Esophagus squamous epithelium (tissue), 5 donors: ENCODE measurements at regions not wholly inside any gene's neighbourhood (a gene's known extent, or its start where the extent isn't known, plus 50 kb on each side); places are given as distances from the start of the nearest gene placed in this dataset.

Experiments
- DNase-seq: peaks from one replicate; lab custom pipeline; 2025; lab: John Stamatoyannopoulos, UW
- H3K27ac ChIP-seq, 4 donors: fragments of 200-600 bp; sonication (generic); one replicate each; pipeline ENCODE4 v1.5.1; 2016 to 2019; ENCODE audit warnings: mild to moderate bottlenecking in 1 of 4
- H3K27me3 ChIP-seq, 4 donors: fragments of 200-600 bp; sonication (generic); 1 replicate in 3 of 4; 2 replicates in 1 of 4; pipeline versions ENCODE4 v1.5.1 to v1.6.0; 2017 to 2021; ENCODE audit warnings: antibody characterized with exemption in 1 of 4
- H3K36me3 ChIP-seq, 3 donors: fragments of 200-600 bp; sonication (generic); one replicate each; pipeline ENCODE4 v1.5.1; 2016 to 2019
- H3K4me1 ChIP-seq, 3 donors: fragments of 200-600 bp; sonication (generic); one replicate each; pipeline ENCODE4 v1.5.1; 2017 to 2019
- H3K4me3 ChIP-seq, 4 donors: fragments of 200-600 bp; sonication (generic); 1 replicate in 3 of 4; 2 replicates in 1 of 4; pipeline ENCODE4 v1.5.1; 2016 to 2019; ENCODE audit warnings: mild to moderate bottlenecking in 2 of 4, moderate library complexity in 1 of 4
- H3K9me3 ChIP-seq, 3 donors: fragments of 200-600 bp; sonication (generic); one replicate each; pipeline ENCODE4 v1.5.1; 2016 to 2019
- POLR2A ChIP-seq, 4 donors: fragments of 450-650 bp; IDR thresholded peaks; one replicate each; pipeline ENCODE4 v1.6.1; 2017; ENCODE audit warnings: antibody characterized with exemption in 4 of 4, mild to moderate bottlenecking in 4 of 4, moderate library complexity in 3 of 4
- whole genome bisulfite sequencing, 2 donors: methylation state at CpG; one replicate each; pipeline ENCODE4 v1.1.5; 2018; 5-methylcytosine and 5-hydroxymethylcytosine counted together
- intact Hi-C: fragments of 100-400 bp; cut with DNase I; formaldehyde crosslinking; loops from one replicate; pipeline ENCODE4 v1.15.0; 2022
- TF ChIP-seq, protein P1 (sequence below), 6 experiments: fragments of 450-650 bp in 4 of 6; fragments of 200-600 bp in 2 of 6; sonication (generic) in 2 of 6; IDR thresholded peaks; one replicate each; pipeline ENCODE4 v1.5.1; 2016 to 2019; ENCODE audit warnings: antibody characterized with exemption in 6 of 6, mild to moderate bottlenecking in 4 of 6, moderate library complexity in 4 of 6
- donor health status: DM: yes; HTN: yes; CAD: no.

DNA sequence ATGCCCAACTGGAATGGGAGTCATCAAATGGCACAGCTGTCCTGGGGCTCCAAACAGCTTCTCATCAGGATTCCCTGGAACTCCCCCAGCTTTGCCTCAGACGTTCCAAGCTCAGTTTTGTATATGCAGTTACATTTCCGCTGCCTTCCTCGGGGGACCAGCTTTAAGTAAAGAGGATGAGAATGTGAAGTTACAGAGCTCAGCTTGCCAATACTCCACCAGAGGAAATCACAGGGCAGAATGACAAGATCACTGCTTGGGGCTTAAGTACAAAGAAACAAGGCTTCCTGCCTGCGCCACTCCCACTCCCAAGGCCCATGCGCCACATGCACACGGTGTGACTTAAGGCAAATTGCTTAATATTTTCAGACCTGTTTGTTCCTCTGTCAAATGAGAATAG lies 272.4 kb upstream of the CDH11 start:
- intact Hi-C loops = no loop called here
- no peaks in the 10 kb centered on the region for H3K27me3 ChIP-seq
- TF ChIP-seq POLR2A (IDR thresholded peaks at IDR 0.05) = no peak
- TF ChIP-seq, protein P1, sequence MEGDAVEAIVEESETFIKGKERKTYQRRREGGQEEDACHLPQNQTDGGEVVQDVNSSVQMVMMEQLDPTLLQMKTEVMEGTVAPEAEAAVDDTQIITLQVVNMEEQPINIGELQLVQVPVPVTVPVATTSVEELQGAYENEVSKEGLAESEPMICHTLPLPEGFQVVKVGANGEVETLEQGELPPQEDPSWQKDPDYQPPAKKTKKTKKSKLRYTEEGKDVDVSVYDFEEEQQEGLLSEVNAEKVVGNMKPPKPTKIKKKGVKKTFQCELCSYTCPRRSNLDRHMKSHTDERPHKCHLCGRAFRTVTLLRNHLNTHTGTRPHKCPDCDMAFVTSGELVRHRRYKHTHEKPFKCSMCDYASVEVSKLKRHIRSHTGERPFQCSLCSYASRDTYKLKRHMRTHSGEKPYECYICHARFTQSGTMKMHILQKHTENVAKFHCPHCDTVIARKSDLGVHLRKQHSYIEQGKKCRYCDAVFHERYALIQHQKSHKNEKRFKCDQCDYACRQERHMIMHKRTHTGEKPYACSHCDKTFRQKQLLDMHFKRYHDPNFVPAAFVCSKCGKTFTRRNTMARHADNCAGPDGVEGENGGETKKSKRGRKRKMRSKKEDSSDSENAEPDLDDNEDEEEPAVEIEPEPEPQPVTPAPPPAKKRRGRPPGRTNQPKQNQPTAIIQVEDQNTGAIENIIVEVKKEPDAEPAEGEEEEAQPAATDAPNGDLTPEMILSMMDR (IDR thresholded peaks at IDR 0.05) = no peak
- no peak overlapping the region for H3K4me3 ChIP-seq
- no peaks in the 10 kb centered on the region for H3K36me3 ChIP-seq
- no peaks in the 10 kb centered on the region for H3K9me3 ChIP-seq
- WGBS, 2 donors = 67 to 70% methylated on average over 3 to 5 of the region's 6 CpGs
- no peak for DNase-seq
- H3K4me1 ChIP-seq = no peaks in the 10 kb centered on the region
- H3K27ac ChIP-seq = no peak overlapping the region

DNA sequence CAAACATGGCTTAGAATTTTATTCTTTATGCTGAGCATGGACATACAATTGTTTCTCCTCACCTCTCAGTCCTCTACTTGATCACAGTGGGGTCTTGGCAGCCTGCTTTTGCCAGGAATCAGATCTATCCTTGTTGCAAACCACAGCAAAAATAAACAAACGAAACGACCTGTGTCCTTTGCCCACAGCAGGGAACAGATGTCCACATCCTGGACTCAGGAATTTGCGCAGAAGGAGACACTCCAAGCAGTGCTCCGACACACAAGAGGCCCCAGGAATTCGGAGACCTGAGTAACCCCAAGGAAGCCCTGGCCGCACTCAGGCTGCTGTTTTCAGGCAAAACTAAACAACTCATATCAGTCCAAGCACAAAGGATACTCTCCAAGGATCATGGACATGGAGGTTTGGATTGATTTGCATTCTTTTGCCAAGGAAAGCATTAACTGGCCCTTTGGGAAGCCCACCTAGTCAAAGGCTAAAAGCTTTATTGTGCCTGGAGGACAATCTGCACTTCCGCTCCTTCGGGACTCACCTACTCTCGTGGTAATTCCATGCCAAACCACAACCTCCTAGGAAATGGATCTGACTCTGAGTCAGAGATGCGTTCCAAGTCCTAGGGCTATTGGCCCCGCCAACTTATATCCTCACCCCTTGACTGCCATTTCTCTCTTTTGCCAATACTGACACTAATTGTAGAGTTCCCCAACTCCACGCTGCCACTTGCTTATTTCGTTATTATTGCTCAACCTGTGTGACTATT lies 271.1 kb upstream of the CDH11 start:
- no peak overlapping the region for H3K4me3 ChIP-seq
- H3K9me3 ChIP-seq = no peaks in the 10 kb centered on the region
- no peaks in the 10 kb centered on the region for H3K36me3 ChIP-seq
- WGBS, 2 donors = 58 to 70% methylated on average over 10 to 13 of the region's 13 CpGs
- intact Hi-C loops = no loop called here
- no peak for TF ChIP-seq POLR2A (IDR thresholded peaks at IDR 0.05)
- TF ChIP-seq, protein P1 (IDR thresholded peaks at IDR 0.05) = no peak
- H3K27ac ChIP-seq = no peak overlapping the region
- DNase-seq = no peak
- no peaks in the 10 kb centered on the region for H3K4me1 ChIP-seq
- no peaks in the 10 kb centered on the region for H3K27me3 ChIP-seq

DNA sequence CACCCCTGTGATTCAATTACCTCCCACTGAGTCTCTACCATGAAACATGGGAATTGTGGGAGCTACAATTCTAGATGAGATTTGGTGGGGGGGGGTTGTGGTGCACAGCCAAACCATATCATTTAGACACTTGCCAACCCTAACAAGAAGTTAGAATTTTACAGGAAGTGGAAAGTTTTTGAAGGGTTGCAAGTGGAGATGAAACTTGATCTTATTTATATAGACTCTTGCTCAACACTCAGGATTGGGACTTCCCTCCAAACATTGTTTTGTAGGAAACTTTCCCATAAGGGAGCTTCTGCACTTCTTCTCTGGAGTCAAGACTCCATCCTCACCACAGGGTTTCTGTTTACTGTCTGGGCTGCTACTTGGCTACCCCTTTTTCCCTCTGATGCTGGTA lies 266.7 kb upstream of the CDH11 start:
- Histone ChIP-seq H3K4me3 (no peak overlapping the region), H3K4me1 (no peaks in the 10 kb centered on the region), H3K36me3 (no peaks in the 10 kb centered on the region), H3K27ac (no peak overlapping the region), H3K27me3 (no peaks in the 10 kb centered on the region), H3K9me3 (no peaks in the 10 kb centered on the region)
- TF ChIP-seq POLR2A (IDR thresholded peaks at IDR 0.05) = no peak
- TF ChIP-seq, protein P1 (IDR thresholded peaks at IDR 0.05) = no peak
- intact Hi-C loops = no loop called here
- no peak for DNase-seq

DNA sequence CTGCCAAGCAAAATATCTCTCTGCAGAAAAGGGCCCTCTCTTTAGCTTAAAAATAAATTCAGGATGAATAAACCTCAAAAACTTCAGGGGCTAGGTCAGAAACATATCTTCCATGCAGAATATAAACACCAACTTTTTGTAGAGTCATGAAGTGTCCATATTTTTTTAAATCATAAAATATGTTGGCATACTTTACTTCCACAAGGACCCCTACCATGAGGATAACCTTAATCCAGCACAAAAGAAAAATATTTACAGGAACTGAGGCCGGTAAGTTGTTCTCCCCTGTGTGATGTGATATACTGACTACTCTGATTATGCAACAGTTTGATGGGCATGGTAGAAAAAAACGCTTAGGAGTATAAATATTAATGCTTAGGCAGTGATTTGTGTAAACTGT lies 264.8 kb upstream of the CDH11 start:
- Histone ChIP-seq H3K9me3 (no peaks in the 10 kb centered on the region), H3K36me3 (no peaks in the 10 kb centered on the region), H3K27ac (no peak overlapping the region), H3K4me1 (no peaks in the 10 kb centered on the region), H3K4me3 (no peak overlapping the region), H3K27me3 (no peaks in the 10 kb centered on the region)
- TF ChIP-seq, protein P1 (IDR thresholded peaks at IDR 0.05) = no peak
- TF ChIP-seq POLR2A (IDR thresholded peaks at IDR 0.05) = no peak
- 53 to 56% methylated on average over 2 of the region's 2 CpGs for WGBS, 2 donors
- intact Hi-C loops = no loop called here
- DNase-seq = no peak

DNA sequence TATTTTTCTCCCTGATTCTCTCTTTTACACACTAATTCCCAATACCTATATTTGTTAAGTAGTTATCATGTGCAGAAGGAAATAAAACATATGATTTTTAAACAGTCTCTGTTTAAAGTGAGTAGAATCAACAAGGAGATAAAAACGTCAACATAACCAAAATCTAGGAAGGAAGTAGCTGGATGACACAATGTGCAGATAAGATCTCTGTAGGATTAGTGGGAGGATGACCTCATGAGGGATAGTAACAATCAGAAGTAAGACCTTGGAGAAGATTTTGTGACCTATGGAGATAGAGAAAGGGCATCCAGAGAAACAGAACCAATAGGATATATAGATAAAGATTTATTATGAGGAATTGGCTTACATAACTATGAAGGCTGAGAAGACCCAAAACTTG lies 262.6 kb upstream of the CDH11 start:
- no peak for DNase-seq
- H3K4me1 ChIP-seq = no peaks in the 10 kb centered on the region
- no peaks in the 10 kb centered on the region for H3K36me3 ChIP-seq
- H3K9me3 ChIP-seq = no peaks in the 10 kb centered on the region
- no peaks in the 10 kb centered on the region for H3K27me3 ChIP-seq
- TF ChIP-seq, protein P1 (IDR thresholded peaks at IDR 0.05) = no peak
- TF ChIP-seq POLR2A (IDR thresholded peaks at IDR 0.05) = no peak
- intact Hi-C loops = no loop called here
- no peak overlapping the region for H3K27ac ChIP-seq
- no peak overlapping the region for H3K4me3 ChIP-seq
- 20 to 30% methylated on average over 1 of the region's 1 CpG for WGBS, 2 donors
